ENCODE measurements at regions not wholly inside any gene's neighbourhood (a gene's known extent, or its start where the extent isn't known, plus 50 kb on each side); places are given as distances from the start of the nearest gene placed in this dataset.
A peak's percentile ranks its signal among the peaks of the same experiment; 100 is the strongest.

GRCh38 chr6:46072866-46073265, 56.9 kb upstream of the ENPP4 start:
- Histone ChIP-seq H3K27ac (ENCODE audit: low read depth, low read length) (no peak overlapping the region), H3K27me3 (ENCODE audit: insufficient read depth, low read length) (no peaks in the 10 kb centered on the region), H2AFZ (ENCODE audit: low read length) (no peak overlapping the region), H3K4me2 (ENCODE audit: insufficient read depth, low read length) (no peak overlapping the region), H3K36me3 (ENCODE audit: insufficient read depth, low read length) (no peaks in the 10 kb centered on the region), H4K20me1 (ENCODE audit: insufficient read depth, low read length) (no peaks in the 10 kb centered on the region), H3K4me3 (ENCODE audit: insufficient read depth, low read length) (no peak overlapping the region), H3K9me3 (ENCODE audit: low read depth, low read length) (no peaks in the 10 kb centered on the region), H3K79me2 (ENCODE audit: insufficient read depth, low read length) (no peaks in the 10 kb centered on the region), H3K4me1 (ENCODE audit: insufficient read depth, low read length) (no peaks in the 10 kb centered on the region)
- no peak for DNase-seq (ENCODE audit: insufficient read length, low spot score, missing footprints)
- no peak for TF ChIP-seq CTCF (IDR thresholded peaks at IDR 0.05; ENCODE audit: extremely low read depth, low read depth, low read length)

GRCh38 chr6:46078294-46078693, 51.5 kb upstream of the ENPP4 start:
- Histone ChIP-seq H4K20me1 (ENCODE audit: insufficient read depth, low read length) (no peaks in the 10 kb centered on the region), H3K27me3 (ENCODE audit: insufficient read depth, low read length) (no peaks in the 10 kb centered on the region), H3K9me3 (ENCODE audit: low read depth, low read length) (no peaks in the 10 kb centered on the region), H3K4me2 (ENCODE audit: insufficient read depth, low read length) (no peak overlapping the region), H3K4me3 (ENCODE audit: insufficient read depth, low read length) (no peak overlapping the region), H3K36me3 (ENCODE audit: insufficient read depth, low read length) (no peaks in the 10 kb centered on the region), H3K79me2 (ENCODE audit: insufficient read depth, low read length) (no peaks in the 10 kb centered on the region), H3K27ac (ENCODE audit: low read depth, low read length) (no peak overlapping the region), H2AFZ (ENCODE audit: low read length) (no peak overlapping the region), H3K4me1 (ENCODE audit: insufficient read depth, low read length) (no peaks in the 10 kb centered on the region)
- no peak for DNase-seq (ENCODE audit: insufficient read length, low spot score, missing footprints)
- TF ChIP-seq CTCF (IDR thresholded peaks at IDR 0.05; ENCODE audit: extremely low read depth, low read depth, low read length) = no peak

- Histone ChIP-seq H3K9me3 (ENCODE audit: low read depth, low read length) (no peaks in the 10 kb centered on the region), H2AFZ (ENCODE audit: low read length) (peak overlapping the region; percentile 23), H3K36me3 (ENCODE audit: insufficient read depth, low read length) (no peaks in the 10 kb centered on the region), H3K79me2 (ENCODE audit: insufficient read depth, low read length) (no peaks in the 10 kb centered on the region), H3K4me1 (ENCODE audit: insufficient read depth, low read length) (no peaks in the 10 kb centered on the region), H3K4me2 (ENCODE audit: insufficient read depth, low read length) (no peak overlapping the region), H4K20me1 (ENCODE audit: insufficient read depth, low read length) (no peaks in the 10 kb centered on the region), H3K27ac (ENCODE audit: low read depth, low read length) (no peak overlapping the region), H3K27me3 (ENCODE audit: insufficient read depth, low read length) (no peaks in the 10 kb centered on the region), H3K4me3 (ENCODE audit: insufficient read depth, low read length) (no peak overlapping the region)
- TF ChIP-seq CTCF (IDR thresholded peaks at IDR 0.05; ENCODE audit: extremely low read depth, low read depth, low read length) = no peak
- no peak for DNase-seq (ENCODE audit: insufficient read length, low spot score, missing footprints)
Observed at GRCh38 chr6:46079061-46079460, 50.7 kb upstream of the ENPP4 start.

All from osteoblast (primary cell).